Inflammatory macrophage treated with lipopolysaccharide for 4 hours (primary cell): ENCODE measurements at regions not wholly inside any gene's neighbourhood (a gene's known extent, or its start where the extent isn't known, plus 50 kb on each side); places are given as distances from the start of the nearest gene placed in this dataset.
"Not testable (repeated sequence)": the region's sequence is repeated elsewhere in the genome, so short reads cannot be mapped to it uniquely, and the experiment has no call there.

Experiments
- DNase-seq: peaks from one replicate; pipeline ENCODE4 v3.0.0-alpha.2; 2020

DNA sequence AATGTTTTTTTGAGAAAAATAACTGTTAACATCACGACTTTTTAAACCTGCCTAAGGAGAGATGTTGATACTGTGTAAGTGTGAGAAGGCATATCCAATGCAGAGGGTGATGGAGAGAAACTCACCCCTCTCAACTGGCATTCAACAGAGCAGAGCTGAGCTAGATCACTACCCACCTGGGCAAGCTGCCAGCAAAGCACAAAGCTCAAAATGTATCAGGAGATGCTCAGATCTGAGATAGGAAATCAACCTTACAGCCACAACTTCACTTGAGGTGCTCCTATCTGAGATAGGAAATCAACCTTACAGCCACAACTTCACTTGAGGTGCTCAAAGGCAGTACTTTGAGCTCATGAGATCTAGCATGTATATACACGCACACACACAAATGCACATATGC lies 151.5 kb upstream of the PDE1C start:
- no peak for DNase-seq

DNA sequence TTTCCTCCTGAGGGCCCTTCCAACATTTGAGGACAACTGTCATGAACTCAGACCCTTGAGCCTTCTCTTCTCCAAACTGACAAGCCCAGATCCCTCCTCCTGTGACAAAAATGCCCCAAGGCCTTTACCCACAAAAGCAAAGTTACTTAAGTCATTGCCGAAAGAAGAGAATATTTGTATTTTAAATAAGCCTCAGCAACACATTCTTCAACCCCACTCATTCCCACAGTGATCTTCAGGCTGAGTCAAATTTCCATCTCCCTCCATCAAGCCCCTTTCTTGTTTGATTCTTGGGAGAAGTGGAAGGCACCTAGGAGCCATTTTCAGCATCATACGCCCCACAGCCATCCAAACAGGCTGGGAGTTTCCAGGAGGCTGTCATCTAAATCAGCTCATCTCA lies 150.8 kb upstream of the PDE1C start:
- DNase-seq = no peak

DNA sequence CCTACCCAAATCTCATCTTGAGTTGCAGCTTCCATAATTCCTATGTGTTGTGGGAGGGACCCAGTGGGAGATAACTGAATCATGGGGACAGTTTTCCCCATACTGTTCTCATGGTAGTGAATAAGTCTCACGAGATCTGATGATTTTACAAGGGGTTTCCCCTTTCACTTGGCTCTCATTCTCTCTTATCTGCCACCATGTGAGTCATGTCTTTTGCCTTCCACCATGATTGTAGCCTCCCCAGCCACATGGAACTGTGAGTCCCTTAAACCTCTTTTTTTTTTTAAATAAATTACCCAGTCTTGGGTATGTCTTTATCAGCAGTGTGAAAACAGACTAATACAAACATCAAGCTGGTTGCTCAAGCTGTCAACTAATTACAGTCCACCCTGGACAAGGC lies 149.6 kb upstream of the PDE1C start:
- DNase-seq = not testable (repeated sequence)

DNA sequence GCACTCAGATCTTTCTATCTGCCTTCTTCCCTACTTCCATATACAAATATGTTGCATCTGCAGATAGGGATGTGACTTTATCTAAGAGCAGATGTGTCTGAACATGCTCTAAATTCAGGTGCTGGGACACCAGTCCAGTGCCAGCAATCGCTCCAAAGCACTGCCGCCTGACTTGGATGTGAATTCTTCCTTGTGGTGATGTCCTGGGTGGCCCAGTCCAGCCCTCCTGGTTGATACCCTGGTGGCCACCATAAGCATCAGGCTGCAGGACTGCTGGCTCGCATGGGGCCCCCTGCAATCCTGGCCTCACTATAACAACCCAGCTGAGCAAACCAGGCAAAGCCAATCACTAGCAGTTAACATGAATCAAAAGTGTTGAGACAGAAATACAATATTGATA lies 149.2 kb upstream of the PDE1C start:
- no peak for DNase-seq

DNA sequence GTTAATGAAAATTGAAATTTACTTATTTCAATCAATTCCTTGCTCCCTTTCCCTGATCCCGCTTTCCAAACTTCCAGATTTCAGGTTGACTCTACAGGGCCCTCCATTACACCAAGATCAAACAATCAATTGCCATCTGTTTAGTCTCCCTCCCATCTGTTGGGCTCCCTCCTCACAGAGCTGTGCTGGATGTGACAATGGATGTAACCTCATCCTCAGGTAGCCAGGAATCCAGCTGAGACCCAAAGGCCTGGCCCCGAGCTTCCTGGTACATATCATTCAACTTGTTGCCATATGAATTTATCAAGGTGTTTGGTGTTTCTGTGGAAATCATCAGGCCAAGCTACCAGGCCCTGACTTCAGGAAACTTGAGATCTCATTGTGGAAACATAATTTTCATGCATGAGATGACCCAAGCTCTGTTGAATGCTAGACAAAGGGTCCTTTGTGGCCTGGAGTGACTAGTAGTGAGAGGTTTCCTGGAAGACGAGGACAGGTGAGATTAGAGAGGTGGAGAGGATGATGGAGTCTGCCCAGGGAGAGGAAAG lies 148.6 kb upstream of the PDE1C start:
- DNase-seq = no peak

DNA sequence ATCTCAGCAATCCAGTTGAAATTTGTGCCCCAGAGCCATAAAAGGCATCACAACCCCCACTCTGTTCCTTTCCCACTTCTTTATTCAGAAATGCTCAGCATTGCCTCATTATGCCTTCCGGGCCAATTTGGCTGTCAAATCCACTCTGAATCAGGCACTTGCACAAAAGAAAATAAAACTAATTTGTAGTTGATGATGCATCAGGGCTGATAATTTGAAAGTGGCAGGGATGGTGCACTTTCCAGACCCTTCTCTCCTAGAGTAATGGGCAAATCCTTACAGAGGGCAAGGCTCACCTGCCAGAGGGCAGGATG lies 147.9 kb upstream of the PDE1C start:
- no peak for DNase-seq

DNA sequence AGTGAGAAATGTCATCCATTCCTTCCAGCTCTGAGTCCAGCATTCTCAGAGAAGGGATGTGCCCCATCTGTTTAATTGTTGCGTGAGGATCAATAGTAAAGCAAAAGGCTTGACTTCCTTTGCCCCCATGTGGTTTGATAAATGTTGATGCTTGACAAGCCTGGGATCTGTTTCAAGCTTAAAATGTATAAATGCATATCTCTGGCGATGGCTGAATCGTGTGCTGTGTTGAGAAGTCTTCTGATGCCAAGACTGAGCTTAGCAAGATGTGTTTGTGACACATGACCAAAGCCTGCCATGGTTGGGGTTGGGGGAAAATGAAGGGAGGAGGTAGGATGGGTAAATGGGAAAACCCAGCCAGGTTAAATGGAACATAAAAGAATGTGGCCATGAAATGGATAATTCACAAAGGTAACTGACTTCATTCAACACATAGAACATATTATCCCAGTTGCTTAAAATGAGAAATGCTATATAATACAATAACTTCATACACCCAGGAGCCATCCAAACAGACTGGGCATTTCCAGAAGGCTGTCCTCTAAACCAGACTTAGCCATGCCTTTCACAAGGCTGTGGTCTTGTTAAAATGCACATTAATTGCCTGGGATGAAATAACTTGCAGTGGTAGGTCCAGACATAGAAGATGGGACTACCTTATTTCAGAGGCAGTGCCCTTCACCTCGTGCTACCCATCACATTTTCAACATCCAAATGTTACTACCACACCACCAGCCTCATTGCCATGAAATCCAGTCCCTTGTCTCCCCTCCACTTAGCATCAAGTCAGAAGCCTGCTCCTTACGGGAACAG lies 147.3 kb upstream of the PDE1C start:
- no peak for DNase-seq

DNA sequence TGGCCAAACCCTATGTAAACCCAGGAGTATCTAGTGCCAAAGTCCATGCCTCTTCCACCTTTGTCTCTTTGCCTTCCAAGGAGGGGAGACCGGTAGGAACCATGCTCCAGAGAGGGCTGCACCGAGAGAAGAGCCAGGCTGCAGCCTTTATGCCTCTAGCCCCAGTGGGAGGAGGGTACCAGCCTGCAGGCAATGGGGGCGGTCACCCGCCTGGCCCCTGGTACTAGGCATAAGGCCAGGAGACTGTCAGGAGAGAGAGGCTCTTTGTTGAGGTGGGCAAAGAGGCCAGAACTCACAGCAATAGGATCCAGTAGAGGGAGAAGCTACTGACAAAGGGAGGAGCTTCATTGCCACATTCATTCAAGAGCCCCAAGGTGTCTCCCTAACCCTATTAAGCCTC lies 146.6 kb upstream of the PDE1C start:
- no peak for DNase-seq

DNA sequence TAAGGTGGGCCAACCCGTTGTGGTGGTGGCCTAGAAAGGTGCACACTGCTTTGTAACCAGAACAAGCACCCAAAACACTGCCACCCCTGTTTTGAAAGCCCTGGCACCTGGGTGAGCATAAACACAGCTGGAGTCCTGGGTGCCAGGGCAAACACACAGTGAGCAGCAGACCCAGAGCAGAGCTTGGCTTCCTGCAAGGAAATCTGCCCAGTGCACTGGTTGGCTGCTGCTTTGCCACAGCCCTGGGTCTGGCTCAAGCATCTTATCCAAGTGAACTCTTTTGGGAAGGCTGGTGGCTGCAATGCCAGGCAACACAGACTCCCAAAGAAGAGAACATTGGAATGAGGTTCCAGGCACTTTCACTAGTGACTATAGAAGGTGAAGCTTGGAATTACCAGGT lies 145.5 kb upstream of the PDE1C start:
- DNase-seq = no peak

DNA sequence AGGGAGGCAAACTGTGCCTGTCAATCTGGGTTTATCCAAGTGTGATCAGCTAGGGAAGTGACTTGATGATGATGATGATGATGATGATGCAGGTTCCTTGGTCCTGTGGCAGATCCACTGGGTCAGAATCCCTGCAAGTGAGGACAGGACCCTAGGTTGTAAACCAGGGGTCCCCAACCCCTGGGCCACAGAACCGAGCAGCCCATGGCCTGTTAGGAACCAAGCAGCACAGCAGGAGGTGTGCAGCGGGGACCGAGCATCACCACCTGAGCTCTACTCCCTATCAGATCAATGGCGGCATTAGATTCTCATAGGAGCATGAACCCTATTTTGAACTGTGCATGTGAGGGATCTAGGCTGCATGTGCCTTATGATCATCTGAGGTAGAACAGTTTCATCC lies 144.7 kb upstream of the PDE1C start:
- no peak for DNase-seq

DNA sequence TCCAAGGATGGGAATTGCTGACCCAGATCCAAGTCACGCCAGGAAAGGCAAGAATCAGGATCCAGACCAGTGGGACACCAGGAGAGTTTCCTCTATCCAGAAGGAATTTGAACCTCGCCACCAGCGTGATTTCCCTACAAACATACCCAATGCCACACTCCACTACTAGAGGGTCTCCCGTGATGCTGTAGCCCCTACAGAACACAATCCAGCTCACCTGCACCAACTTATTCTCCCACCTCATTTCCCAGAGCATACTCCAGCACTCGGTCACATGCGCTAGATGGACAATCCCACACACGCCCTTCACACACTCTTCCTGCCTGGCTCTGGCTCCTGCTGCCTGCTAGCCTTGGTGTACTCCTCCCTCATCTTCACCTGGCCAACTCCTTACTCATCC lies 142.1 kb upstream of the PDE1C start:
- no peak for DNase-seq

DNA sequence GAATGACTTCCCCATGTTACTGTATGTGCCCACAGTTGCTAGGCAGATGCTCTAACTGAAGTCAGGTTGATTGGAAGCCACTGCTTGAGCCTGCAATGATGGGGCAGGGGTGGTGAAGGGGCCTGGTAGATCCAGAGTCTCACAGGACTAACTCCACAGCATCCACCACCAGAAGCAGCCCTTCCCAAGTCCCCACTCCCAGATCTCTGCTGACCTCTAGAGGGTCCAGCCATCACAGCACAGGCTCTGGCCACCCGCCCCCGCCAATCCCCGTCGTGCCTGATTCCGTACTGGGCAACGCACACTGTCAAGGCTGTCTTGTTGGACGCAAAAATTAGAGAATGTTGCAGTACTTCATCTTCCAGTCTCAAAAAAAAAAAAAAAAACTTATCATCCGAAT lies 136.8 kb upstream of the PDE1C start:
- no peak for DNase-seq

DNA sequence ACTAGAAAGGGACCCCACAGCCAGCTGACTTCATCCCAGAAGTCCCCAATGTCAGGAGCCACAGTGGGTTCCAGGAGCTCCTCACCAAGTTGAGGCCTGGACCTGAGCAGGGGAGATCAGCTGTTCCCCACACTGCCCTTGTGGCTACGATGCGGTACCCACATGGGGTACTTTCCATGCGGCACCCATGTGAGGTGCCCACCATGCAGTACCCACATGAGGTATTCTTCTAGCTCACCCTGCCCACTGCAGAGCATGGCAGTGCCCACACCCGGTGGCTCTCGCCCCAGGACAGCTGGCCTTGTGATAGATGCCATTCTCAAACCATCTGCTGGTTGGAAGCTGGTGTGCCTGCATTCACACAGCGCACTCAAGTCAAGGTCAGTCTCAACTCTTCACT lies 136.3 kb upstream of the PDE1C start:
- no peak for DNase-seq

DNA sequence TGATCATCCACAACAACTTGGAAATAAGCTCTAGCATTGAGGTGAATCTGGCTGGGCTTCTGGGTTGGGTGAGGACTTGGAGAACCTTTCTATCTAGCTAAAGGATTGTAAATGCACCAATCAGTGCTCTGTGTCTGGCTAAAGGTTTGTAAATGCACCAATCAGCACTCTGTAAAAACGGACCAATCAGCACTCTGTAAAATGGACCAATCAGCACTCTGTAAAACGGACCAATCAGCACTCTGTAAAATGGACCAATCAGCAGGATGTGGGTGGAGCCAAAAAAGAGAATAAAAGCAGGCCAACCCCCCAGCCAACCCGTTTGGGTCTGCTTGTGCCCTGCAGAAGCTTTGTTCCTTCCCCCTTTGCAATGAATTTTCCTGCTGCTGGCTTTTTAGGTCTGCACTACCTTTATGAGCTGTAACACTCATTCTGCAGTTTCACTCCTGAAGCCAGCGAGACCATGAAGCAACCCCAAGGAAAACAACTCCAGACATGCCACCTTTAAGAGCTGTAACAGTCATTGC lies 135.2 kb upstream of the PDE1C start:
- not testable (repeated sequence) for DNase-seq

DNA sequence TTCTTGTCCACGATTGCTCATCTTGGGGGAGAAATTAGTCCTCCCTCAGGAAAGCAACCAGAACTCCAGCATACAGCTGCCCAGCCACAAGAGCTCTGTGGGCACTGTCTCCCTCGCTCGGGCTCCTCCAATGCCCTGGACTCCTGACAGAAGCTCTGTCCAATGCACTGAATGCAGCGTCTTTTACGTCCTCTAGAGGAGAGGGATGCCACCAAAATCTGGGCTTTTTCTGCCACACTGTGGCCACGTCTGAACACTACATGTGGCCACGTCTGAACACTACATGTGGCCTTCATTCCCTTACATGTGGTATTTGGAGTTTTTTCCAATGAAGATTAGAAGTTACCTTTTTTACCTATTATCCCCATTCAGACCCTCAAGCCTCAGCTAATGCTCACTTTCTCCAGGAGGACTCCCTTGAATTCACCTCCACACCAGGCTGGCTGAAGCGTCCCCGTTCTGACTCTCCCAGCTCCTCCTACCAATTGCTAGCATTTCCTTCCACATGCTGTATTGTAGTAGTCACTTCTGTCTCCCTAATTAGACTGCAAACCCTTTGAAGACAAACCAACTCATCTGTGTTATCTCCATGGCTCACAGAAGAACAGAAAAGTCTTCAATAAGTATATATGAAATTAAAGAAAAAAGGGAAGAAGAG lies 134.3 kb upstream of the PDE1C start:
- peak; percentile 37 for DNase-seq

DNA sequence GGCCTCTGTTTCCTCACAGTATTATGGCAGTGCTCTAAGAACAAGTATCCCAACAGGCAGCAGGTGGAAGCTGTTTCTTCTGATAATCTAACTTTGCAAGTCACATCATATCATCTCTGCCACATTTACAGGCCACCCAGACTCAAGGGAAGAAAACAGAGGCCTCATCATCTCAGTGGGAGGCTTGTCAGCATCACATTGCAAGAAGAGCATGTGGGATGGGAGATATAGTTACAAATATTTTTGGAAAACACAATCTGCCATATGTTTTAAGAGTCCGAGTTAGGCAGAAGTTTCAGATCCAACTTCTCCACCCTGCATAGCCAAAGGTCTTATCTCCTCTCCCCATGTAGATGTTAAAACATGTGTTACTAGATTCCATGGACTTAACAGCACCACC lies 130.4 kb upstream of the PDE1C start:
- DNase-seq = no peak

DNA sequence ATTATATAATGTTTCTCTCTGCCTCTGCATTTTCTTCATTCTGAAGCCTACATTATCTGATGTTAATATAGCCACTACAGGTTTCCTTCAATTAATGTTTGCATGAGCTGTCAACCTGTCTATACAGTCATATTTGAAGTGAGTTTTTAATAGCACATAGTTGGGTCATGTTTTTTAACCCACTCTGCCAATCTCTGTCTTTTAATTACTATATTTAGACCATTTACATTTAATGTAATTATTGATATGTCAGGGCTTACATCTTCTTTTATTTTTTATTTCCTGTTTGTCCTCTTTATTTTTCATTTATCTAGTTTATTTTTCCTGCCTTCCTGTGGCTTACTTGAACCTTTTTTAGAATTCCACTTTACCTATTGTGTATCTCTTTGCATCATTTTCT lies 124.3 kb upstream of the PDE1C start:
- DNase-seq = no peak

DNA sequence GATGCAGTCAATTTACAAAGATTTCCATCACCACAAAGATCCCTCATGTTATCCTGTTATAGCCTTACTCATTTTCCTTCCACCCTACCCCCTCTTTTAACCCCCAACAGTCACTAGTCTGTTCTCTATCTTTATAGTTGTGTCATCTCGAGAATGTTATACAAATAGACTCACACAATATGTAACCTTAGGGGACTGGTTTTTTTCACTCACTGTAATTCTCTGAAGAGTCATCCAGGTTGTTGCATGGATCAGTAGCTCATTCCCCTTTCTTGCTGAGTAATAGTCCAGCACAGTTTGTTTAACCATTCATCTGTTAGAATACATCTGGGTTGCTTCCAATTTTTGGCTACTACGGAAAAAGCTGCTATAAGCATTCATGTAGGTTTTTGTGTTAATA lies 121.1 kb upstream of the PDE1C start:
- no peak for DNase-seq

DNA sequence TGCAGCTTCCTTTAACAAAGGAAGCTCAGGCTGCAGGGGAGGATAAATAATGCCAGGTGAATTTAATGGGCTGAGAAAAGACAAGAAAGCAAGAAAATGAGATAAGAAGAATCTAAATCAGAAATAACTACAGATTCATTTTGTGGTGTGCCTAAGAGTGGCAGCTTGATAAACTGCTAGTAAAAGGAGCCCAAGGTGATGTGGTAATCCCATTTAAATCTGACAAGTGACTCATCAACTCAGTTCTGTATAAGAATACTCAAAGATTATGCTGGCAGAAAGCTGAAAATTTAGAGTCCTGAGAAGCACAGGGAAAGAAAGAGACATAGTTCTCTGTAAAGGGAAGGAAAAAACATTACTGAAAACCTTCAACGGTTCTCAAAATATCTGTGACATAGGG lies 109.4 kb upstream of the PDE1C start:
- DNase-seq = no peak

DNA sequence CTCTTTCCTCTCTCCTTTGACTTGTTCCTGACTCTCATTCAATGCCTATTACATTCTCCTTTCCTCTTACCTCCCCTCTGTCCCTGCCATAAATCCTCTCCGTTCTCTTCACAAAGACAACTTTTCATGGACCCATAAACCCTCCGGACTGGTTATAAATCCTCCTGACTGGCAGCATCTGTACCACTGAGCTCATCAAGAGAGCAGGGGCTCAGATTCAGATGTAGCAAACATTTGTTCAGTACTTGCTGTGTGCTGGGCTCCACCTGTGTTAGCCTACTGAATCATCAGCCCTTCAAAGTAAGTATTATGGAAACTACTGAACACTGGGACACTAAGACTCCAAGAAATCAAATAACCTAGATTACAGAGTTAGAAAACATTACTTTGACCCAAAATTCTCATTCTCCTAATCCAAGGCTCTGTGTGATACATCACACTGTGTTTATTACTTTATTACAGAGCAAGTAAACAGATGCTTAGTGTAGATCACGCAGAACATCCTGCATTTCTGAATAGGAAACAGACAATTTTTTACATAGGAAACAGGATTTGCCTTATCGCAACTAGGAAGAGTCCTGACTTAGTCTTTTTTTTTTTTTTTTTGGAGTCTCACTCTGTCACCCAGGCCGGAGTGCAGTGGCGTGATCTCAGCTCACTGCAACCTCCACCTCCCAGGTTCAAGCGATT lies 108.6 kb upstream of the PDE1C start:
- DNase-seq = no peak

DNA sequence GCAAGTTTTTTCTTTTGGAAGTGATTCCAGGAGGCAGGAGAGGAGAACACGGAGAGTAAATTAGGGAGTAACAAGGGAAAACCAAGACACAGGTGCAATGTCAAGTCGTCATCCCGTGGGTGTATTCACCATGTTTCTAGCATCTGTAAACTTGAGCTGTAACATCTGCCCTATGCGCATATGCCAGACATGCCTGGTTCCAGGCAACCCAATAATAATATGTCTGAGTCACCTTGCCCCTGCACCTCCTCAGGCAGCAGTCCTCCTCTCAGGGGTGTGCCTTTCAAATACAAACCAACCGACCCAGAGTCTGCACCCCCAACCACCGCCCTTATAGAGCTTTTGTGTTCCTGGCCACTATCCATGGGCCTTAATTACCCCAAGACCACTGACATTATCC lies 107.0 kb upstream of the PDE1C start:
- no peak for DNase-seq

DNA sequence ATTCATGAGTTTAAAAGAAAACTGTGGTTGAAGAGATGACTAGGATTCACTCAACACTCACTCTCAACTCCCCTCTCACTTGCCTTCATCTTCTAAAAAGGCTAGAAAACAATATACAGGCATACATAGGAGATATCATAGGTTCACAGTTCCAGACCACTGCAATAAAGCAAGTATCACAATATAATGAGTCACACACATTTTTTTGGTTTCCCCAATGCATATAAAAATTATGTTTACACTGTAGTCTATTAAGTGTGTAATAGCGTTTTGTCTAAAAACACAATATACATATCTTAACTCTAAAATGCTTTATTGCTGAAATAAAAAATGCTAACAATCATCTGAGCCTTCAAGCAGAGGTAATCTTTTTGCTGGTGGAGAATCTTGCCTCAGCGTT lies 104.9 kb upstream of the PDE1C start:
- DNase-seq = no peak

DNA sequence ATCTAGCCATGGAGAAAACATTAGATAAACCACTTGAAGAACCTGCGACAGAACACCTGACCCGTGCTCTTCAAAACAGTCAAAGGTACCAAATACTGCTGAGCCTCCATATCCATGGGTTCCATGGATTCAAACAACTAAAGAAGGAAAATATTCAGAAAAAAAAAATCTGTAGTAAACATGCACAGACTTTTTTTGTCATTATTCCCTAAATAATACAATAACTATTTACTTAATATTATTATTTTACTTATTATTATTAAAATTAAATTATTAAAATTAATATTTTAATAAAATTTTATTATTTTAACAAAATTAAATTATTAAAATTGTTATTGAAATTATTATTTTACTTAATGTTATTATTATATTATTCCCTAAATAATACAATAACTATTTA lies 101.0 kb upstream of the PDE1C start:
- no peak for DNase-seq

DNA sequence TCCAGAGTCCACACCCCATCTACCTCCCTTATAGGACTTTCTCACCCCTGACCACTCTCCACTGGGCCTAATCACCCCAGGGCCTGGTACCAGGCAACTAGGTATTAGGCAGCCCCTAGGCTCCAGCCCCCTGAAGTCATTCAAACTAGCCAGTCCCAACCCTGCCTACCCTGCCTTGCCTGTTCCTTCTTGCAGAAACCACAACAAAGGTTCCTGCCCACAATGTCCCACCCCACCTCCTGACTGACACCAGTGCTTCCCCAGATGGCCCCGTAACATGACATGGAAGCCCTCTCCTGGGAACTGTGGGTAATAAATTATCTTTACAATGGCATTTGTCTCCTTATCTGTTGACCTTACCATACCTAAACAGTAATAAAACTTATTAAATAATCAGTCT lies 100.6 kb upstream of the PDE1C start:
- DNase-seq = no peak
